ENCODE measurements at regions not wholly inside any gene's neighbourhood (a gene's known extent, or its start where the extent isn't known, plus 50 kb on each side); places are given as distances from the start of the nearest gene placed in this dataset.

DNA sequence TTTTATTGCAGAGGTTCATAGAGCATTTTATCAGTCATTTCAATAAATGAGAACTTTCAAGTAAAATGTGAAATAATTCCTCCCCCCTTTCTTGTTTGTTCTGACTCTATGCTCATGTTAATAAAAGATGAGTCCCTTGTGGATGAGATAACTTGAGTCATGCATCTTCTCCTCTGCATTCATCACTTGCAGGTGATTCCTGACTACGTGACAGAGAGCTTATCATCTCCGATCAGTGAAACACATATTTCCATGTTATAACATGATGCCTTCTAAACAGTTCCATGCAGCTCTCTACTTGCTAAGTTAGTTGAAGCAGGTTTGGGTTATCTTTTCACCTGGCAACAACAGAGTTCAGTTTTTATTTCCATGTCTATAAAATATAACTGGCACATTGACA lies 160.1 kb upstream of the ANKRD50 start:
- TF ChIP-seq, protein P1, sequence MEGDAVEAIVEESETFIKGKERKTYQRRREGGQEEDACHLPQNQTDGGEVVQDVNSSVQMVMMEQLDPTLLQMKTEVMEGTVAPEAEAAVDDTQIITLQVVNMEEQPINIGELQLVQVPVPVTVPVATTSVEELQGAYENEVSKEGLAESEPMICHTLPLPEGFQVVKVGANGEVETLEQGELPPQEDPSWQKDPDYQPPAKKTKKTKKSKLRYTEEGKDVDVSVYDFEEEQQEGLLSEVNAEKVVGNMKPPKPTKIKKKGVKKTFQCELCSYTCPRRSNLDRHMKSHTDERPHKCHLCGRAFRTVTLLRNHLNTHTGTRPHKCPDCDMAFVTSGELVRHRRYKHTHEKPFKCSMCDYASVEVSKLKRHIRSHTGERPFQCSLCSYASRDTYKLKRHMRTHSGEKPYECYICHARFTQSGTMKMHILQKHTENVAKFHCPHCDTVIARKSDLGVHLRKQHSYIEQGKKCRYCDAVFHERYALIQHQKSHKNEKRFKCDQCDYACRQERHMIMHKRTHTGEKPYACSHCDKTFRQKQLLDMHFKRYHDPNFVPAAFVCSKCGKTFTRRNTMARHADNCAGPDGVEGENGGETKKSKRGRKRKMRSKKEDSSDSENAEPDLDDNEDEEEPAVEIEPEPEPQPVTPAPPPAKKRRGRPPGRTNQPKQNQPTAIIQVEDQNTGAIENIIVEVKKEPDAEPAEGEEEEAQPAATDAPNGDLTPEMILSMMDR (IDR thresholded peaks at IDR 0.05) = no peak
- TF ChIP-seq POLR2A (IDR thresholded peaks at IDR 0.05) (no peak), POLR2AphosphoS5 (IDR thresholded peaks at IDR 0.05) (no peak), EP300 (IDR thresholded peaks at IDR 0.05; ENCODE audit: low read depth) (no peak)

Measured in transverse colon (tissue), 4 donors.